ENCODE measurements at regions not wholly inside any gene's neighbourhood (a gene's known extent, or its start where the extent isn't known, plus 50 kb on each side); places are given as distances from the start of the nearest gene placed in this dataset.

DNA sequence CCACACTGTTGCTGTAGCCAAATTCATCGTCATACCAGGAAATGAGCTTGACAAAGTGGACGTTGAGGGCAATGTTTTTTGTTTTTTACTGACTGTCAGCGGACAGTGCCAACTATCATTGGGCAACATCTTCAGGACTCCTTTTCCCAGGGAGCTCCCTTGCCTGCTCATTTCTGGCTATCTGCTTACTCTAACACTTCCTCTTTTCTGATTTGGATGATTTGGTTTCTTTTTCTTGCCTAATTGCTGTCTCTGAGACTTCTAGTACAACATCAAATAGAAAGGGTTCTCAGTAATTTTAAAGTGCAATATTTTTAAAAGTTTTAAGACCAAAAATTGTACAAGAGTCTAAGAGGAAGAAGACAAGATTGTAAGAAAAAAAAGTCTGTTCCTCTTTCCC, 92.0 kb upstream of the KLHL4 start:
- FAIRE-seq: no peak
- TF ChIP-seq SKIL (IDR thresholded peaks at IDR 0.05; ENCODE audit: low read depth, poor library complexity, severe bottlenecking) (no peak), SPI1 (IDR thresholded peaks at IDR 0.05; ENCODE audit: borderline replicate concordance, insufficient read depth, low read depth, low read length) (peak; percentile 15; the same call in 1 of the 2 replicates)
- POLR2A ChIA-PET: no interaction called here

DNA sequence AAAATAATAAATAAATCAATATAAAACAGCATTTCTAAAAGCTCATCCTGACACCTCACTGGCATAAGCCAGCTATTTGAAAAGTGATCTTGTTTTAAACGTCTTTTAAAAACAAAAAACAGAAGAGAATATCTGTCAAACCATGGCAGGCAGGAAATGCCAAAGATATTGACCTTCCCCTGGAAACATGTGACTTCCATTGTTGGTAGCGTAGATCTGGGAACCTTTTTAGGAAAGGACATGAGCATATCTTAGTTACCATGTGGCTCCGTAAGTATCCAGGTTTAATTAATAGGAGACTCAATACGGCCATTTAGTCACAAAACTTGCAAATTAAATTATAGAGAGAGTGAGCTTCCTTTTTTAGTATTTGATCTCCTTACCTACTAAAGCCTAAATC, 83.0 kb upstream of the KLHL4 start:
- H3K9me3 ChIP-seq (replicated peaks; ENCODE audit: control insufficient read depth, insufficient read depth, low read length): no peaks in the 10 kb centered on the region
- 47% methylated on average over 4 of the region's 4 CpGs for WGBS (ENCODE audit: insufficient coverage, insufficient replicate concordance, low lambda C conversion rate, missing lambda C conversion rate)
- FAIRE-seq (no peak), ATAC-seq (no peak), DNase-seq (ENCODE audit: low read depth, low spot score) (no peak)
- no peaks in the 10 kb centered on the region for H3K79me2 ChIP-seq (ENCODE audit: control insufficient read depth, insufficient read depth, low read length)
- ChIA-PET RAD21 (ENCODE audit: unreplicated experiment) (no interaction called here), SMC1A (ENCODE audit: uncharacterized antibody, unreplicated experiment) (no interaction called here), POLR2A (no interaction called here), CTCF (no interaction called here)
- H2AFZ ChIP-seq (ENCODE audit: control insufficient read depth, low read depth, low read length): no peak overlapping the region
- H3K36me3 ChIP-seq (ENCODE audit: control insufficient read depth in 2 of 2, insufficient read depth in 2 of 2, low read length in 1 of 2): no peaks in the 10 kb centered on the region
- no peaks in the 10 kb centered on the region for H4K20me1 ChIP-seq (ENCODE audit: control insufficient read depth, insufficient read depth)
- no TSS peak for BruUV-seq (replicated peaks)
- no peaks in the 10 kb centered on the region for H3K4me1 ChIP-seq (ENCODE audit: control insufficient read depth, insufficient read depth, low read length)
- H3K4me3 ChIP-seq: no peak overlapping the region
- no peak overlapping the region for H3K27ac ChIP-seq (ENCODE audit: control insufficient read depth, insufficient read depth)
- no peak overlapping the region for H3K4me2 ChIP-seq (ENCODE audit: control insufficient read depth, insufficient read depth)
- intact Hi-C loops (cut with micrococcal nuclease; ENCODE audit: unreplicated experiment) (no loop called here), in situ Hi-C loops (cut with MboI) (no loop called here)
- H3K9ac ChIP-seq (ENCODE audit: control insufficient read depth, insufficient read depth, low read length): no peak overlapping the region
- H3K27me3 ChIP-seq (replicated peaks in 1 of 2; ENCODE audit: control insufficient read depth in 2 of 2, insufficient read depth in 2 of 2, low read length in 1 of 2): no peaks in the 10 kb centered on the region
- no peak for TF ChIP-seq SUZ12 (IDR thresholded peaks at IDR 0.05; ENCODE audit: unreplicated experiment)
- TF ChIP-seq, protein P1, sequence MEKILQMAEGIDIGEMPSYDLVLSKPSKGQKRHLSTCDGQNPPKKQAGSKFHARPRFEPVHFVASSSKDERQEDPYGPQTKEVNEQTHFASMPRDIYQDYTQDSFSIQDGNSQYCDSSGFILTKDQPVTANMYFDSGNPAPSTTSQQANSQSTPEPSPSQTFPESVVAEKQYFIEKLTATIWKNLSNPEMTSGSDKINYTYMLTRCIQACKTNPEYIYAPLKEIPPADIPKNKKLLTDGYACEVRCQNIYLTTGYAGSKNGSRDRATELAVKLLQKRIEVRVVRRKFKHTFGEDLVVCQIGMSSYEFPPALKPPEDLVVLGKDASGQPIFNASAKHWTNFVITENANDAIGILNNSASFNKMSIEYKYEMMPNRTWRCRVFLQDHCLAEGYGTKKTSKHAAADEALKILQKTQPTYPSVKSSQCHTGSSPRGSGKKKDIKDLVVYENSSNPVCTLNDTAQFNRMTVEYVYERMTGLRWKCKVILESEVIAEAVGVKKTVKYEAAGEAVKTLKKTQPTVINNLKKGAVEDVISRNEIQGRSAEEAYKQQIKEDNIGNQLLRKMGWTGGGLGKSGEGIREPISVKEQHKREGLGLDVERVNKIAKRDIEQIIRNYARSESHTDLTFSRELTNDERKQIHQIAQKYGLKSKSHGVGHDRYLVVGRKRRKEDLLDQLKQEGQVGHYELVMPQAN (conservative IDR thresholded peaks at IDR 0.05): no peak
- TF ChIP-seq NFYB (IDR thresholded peaks at IDR 0.05; ENCODE audit: insufficient read depth, low read depth, low read length): no peak
- TF ChIP-seq ZBED1 (IDR thresholded peaks at IDR 0.05; ENCODE audit: borderline replicate concordance): no peak
- no peak for TF ChIP-seq ZZZ3 (IDR thresholded peaks at IDR 0.05; ENCODE audit: control insufficient read depth, insufficient read length, low read depth)
- TF ChIP-seq BHLHE40 (IDR thresholded peaks at IDR 0.05; ENCODE audit: borderline replicate concordance in 1 of 2, low read depth in 2 of 2, low read length in 1 of 2): no peak
- TF ChIP-seq POLR2AphosphoS5 (IDR thresholded peaks at IDR 0.05; ENCODE audit: low read length): no peak
- TF ChIP-seq CREB1 (IDR thresholded peaks at IDR 0.05; ENCODE audit: low read depth): no peak
- TF ChIP-seq JUNB (IDR thresholded peaks at IDR 0.05): no peak
- no peak for TF ChIP-seq ETV6 (conservative IDR thresholded peaks at IDR 0.05 in 1 of 2, IDR thresholded peaks at IDR 0.05 in 1 of 2; ENCODE audit: borderline replicate concordance in 1 of 2, low read depth in 1 of 2)
- no peak for TF ChIP-seq SREBF2 (IDR thresholded peaks at IDR 0.05; ENCODE audit: low read length)
- TF ChIP-seq HDGF (IDR thresholded peaks at IDR 0.05): no peak
- no peak for TF ChIP-seq FOXM1 (IDR thresholded peaks at IDR 0.05; ENCODE audit: low read depth, low read length)

More for the DNA sequence above, 92.0 kb upstream of the KLHL4 start:
- Histone ChIP-seq H3K79me2 (ENCODE audit: control insufficient read depth, insufficient read depth, low read length) (no peaks in the 10 kb centered on the region), H4K20me1 (ENCODE audit: control insufficient read depth, insufficient read depth) (no peaks in the 10 kb centered on the region), H3K9ac (ENCODE audit: control insufficient read depth, insufficient read depth, low read length) (no peak overlapping the region), H3K27me3 (replicated peaks in 1 of 2; ENCODE audit: control insufficient read depth in 2 of 2, insufficient read depth in 2 of 2, low read length in 1 of 2) (no peaks in the 10 kb centered on the region), H3K36me3 (ENCODE audit: control insufficient read depth in 2 of 2, insufficient read depth in 2 of 2, low read length in 1 of 2) (no peaks in the 10 kb centered on the region), H3K4me1 (ENCODE audit: control insufficient read depth, insufficient read depth, low read length) (no peaks in the 10 kb centered on the region), H3K27ac (ENCODE audit: control insufficient read depth, insufficient read depth) (no peak overlapping the region), H3K4me2 (ENCODE audit: control insufficient read depth, insufficient read depth) (no peak overlapping the region), H3K9me3 (replicated peaks; ENCODE audit: control insufficient read depth, insufficient read depth, low read length) (no peaks in the 10 kb centered on the region), H2AFZ (ENCODE audit: control insufficient read depth, low read depth, low read length) (no peak overlapping the region), H3K4me3 (no peak overlapping the region)
- DNase-seq (ENCODE audit: low read depth, low spot score) (no peak), ATAC-seq (no peak)
- BruUV-seq (replicated peaks): no TSS peak
- ChIA-PET SMC1A (ENCODE audit: uncharacterized antibody, unreplicated experiment) (interaction anchor here (0.6 kb wide), 1 partner anchor 47 kb away, joined by 4 read pairs; no protein-coding TSS in a partner anchor), RAD21 (ENCODE audit: unreplicated experiment) (no interaction called here), CTCF (no interaction called here)
- in situ Hi-C loops (cut with MboI) (no loop called here), intact Hi-C loops (cut with micrococcal nuclease; ENCODE audit: unreplicated experiment) (no loop called here)
- 31% methylated on average over 3 of the region's 3 CpGs for WGBS (ENCODE audit: insufficient coverage, insufficient replicate concordance, low lambda C conversion rate, missing lambda C conversion rate)

Measured in GM12878 (cell line).